Caki2 (cell line): ENCODE measurements at regions not wholly inside any gene's neighbourhood (a gene's known extent, or its start where the extent isn't known, plus 50 kb on each side); places are given as distances from the start of the nearest gene placed in this dataset.
A peak's percentile ranks its signal among the peaks of the same experiment; 100 is the strongest.
"Not testable (repeated sequence)": the region's sequence is repeated elsewhere in the genome, so short reads cannot be mapped to it uniquely, and the experiment has no call there.

ENCODE experiments used
- DNase-seq: peaks from one replicate; pipeline ENCODE4 v3.0.0-alpha.2; 2015; ENCODE audit warnings: low read depth
- in situ Hi-C: cut with HindIII; loops from 2 replicates; pipeline ENCODE4 v1.10.0; 2016; ENCODE audit warnings: low sequenced_read_pairs, low pct_unique_long_range_greater_than_20kb, mixed read lengths

DNA sequence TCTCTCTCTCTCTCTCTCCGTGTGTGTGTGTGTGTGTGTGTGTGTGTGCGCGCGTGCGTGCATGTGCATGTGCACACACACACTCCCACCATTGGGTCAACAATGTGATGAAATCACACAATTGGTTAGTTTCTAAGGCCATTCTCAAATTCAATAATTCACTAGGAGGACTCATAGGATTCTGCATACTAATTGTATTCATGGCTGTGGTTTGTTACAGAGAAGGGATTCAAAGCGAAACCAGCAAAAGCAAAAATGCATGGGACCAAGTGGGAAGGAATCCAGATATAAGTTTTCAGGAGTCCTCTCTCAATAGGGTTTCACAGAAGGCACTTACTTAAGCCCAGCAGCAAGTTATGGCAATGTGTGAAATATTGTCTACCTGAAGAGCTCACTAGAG is 515.0 kb downstream of the PYDC2 start:
- in situ Hi-C loops: no loop called here
- DNase-seq: no peak

DNA sequence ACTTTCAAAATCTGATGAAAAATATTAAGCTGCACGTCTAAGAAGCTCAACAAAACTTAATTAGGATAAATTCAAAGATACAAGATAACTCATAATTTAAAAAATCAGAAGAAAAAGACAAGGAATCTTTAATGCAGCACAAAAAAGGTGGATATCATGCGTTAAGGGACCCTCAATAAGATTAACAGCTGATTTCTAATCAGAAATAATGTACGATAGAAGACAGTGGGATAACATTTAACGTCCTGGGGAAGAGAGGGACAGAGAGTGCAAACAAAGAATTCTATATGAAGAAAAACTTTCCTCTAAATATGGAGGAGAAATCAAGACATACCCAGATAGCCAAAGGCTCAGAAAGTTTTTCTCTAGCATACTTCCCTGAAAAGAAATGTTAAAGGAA is 519.5 kb downstream of the PYDC2 start:
- in situ Hi-C loops: no loop called here
- no peak for DNase-seq

DNA sequence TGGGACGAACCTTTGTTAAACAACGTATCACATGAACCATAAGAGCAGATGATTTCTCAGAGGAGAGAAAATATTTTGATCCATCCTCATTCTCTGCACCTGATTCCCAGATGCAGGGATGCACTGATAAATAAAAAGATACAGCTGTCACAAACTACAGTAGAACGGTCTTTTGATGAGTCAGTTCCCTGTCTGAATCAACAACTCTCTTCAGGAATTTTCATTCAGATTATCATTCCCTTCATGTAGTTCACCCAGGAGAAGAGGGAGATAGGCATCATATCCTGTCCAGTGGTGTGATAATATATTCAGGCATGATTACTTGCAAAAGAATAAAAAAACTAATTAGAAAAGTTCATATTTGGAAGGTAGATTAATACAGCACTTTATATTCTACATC is 521.5 kb downstream of the PYDC2 start:
- in situ Hi-C loops: no loop called here
- no peak for DNase-seq

DNA sequence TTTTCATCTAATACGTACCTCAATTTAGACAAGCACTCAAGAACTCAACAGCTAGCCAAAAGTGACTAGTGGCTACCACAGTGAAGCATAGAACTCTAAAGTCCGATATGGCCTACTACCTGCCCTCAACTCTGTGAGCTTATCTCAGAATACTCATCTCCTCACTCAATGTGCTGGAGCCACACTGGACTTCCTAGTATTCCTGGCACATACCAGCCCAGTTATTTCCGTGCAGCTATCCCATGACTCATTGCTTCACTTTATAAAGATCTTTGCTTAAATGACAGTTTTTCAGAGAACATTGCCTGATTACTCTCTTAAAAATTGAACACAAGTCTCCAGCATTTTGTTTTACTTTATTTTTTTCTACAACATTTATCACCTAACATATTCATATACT is 524.7 kb downstream of the PYDC2 start:
- in situ Hi-C loops: no loop called here

DNA sequence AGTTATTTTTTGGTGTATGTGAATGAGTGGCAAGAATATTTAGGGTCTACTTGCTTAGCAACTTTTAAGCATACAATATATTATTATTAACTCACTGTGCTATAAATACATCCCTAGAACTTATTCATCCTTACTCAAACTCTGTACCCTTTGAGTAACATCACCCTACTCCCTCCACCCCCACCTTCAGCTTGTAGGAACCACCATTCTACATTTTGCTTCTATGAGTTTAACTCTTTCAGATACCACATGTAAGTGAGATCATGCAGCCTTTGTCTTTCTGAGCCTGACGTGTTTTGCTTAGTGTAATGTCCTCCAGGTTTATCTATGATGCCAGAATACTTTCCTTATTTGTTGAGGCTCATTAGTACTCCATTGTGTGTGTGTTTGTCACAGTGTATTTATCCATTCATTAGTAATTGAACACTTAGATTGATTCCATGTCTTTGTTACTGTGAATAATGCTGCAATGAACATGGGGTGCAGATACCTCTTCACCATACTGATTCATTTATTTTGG is 526.9 kb downstream of the PYDC2 start:
- in situ Hi-C loops: no loop called here
- no peak for DNase-seq

More for the DNA sequence above, 524.7 kb downstream of the PYDC2 start:
- DNase-seq: no peak

DNA sequence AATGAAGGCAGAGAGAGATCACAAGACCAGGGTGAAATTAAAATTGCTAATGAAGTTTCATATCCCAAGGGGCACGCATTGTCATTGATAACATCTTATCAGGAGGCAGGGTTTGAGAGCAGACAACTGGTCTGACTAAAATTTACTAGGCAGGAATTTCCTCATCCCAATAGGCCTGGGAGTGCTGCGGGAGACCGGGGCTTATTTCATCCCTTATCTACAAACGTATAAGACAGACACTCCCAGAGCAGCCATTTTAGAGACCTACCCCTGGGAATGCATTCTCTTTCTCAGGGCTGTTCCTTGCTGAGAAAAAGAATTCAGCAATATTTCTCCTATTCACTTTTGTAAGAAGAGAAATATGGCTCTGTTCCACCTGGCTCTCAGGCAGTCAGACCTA is 533.0 kb downstream of the PYDC2 start:
- DNase-seq, in situ Hi-C loops: not testable (repeated sequence)

DNA sequence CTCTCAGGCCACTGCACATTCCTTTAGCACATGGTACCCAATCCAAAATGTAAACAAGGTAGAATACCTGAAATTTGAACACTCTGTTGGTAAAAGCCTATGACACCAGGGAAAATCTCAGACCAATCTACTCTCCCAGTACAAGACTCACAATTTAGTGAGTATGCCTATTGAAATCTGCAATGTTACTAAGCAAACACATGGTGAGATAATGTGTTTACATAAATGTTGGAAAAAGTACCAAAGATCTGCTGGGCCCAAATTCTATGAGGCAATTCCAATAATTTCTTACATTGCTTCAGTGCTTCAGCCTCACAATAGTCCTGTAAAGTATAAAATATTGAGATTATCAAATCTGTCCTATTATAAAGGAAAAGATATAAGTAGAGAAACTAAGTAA is 536.1 kb downstream of the PYDC2 start:
- in situ Hi-C loops: no loop called here
- DNase-seq: no peak

DNA sequence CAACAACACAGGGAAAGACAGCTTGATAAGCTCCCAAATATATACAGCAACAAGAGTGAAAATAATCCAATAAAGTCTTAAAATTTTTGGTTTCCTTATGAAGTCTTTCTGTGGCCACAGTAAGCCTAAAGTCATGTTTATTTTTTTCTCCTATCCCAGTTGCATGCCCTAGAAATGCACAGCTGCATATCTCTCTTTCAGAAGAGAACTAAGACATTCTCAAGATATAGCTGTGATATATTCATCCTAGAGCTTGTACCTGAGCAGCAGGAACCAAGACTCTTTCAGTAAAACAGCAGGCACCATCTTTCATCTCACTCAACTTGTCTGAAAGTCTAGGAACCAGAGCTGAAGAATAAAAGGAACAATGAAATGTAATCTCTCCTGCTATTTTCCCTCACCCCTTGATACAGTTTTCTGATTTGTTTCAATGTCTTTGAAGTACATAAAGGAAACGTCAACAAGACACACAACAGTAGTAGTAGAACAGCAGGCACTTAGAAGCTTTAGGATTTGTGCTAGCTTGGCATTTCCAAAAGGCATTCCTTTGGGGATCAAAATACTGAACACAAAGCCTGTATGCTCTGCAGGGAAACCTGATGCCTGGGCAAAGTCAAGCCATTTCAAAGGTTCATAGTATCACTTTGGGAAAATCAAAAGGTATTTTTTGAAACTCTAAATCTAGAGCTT is 536.8 kb downstream of the PYDC2 start:
- in situ Hi-C loops: no loop called here
- no peak for DNase-seq

DNA sequence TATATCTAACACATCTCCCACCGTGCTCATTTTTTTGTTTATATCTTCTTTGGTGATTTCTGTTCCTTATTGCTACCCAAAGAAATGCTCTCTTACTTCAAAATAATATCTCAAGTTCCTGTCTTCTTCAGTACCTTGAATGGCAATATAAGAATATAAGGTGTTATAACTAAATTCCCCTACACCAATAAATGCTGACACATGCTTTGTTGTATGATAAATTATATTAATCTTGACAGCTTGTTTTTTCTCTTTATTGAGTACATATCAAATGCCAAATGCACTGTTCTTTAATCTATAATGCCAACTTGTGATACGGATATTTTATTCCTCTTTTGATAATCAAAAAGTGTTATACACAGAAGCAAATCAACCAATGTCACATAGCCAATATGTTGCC is 540.3 kb downstream of the PYDC2 start:
- no peak for DNase-seq
- in situ Hi-C loops: no loop called here

DNA sequence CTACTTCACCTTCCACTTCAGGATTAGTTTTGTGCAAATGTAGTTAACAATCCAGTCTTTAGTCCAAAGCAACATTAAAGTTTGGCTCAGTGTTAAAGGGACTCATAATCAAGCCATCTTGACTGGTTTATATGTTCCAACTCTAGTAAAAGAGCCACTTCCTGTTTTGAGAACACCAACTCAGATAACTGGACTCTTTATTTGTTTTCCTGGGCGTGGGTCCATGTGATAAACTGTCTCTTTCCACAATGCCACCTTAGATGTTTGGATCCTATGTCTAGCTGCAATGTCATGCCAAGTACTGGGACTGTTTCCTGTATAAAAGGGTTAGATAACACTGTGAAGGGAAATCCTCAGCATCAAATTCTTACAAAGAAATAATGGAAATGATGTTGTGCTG is 545.0 kb downstream of the PYDC2 start:
- DNase-seq: no peak
- in situ Hi-C loops: no loop called here

DNA sequence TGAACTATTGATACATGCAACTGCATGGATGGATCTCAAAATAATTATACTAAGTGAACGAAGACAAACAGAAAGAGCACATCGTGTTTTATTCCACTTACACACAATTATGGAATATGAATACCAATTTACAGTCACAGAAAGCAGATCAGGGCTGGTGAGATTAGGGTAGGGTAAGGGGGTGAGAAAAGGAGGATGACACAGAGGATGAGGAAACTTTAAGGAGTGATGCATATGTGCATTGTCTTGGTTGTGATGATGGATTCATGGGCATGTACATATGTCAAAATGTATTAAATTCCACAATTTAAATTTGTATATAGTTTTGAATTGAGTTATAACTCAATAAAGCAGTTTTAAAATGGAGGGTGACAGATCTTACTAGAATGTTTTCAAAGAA is 548.9 kb downstream of the PYDC2 start:
- no peak for DNase-seq
- in situ Hi-C loops: no loop called here

DNA sequence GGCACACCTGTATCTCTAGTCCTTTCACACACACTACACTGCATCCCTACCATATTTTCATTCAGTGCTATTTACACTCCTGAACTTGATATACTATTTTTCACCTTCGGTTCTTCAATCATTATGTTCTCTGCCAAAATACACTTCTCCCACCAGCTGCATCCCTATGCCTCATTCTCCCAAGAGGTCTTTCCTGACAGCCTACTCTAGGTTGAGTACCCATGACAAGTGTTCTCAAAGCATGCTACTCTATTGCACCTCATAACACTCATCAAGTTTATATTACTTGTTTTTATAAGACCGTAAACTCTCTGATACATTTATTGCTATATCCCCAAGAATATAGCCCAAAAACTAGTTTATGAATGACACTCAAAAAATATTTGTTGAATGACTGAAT is 549.5 kb downstream of the PYDC2 start:
- in situ Hi-C loops: no loop called here
- no peak for DNase-seq

DNA sequence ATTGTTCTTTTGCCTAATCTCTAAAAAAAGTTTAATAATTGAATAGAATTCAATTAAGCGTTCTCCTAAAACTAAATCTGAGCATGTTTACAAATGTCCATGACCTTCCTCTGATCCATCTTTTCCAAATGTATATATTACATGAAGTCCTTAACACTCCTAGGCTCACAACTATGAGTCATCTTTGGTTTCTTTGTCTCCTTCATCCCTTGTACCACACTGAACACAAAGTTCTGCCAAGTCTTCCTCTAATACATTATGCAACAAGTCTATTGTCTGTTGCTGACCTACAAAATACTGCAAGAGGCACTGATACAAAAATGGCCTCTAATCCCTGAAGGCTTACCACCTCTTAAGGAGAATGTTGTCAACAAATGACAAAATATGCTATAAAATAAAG is 550.2 kb downstream of the PYDC2 start:
- DNase-seq: no peak
- in situ Hi-C loops: no loop called here

DNA sequence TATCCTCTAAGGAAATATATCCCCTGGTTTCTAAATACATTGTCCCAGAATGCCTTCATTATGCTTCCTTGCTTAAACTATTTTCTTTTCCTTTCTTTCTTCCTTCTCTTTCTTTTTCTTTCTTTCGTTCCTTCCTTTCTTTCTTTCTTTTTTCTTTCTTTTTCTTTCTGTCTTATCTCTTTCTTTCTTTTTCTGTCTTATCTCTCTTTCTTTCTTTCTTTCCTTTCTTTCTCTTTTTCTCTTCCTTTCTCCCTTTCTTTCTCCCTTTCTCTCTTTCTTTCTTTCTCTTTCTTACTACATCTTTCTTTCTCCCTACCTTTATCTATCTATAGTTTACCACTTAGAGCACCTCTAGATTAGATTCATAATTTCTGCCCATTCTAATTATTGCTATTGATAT is 552.1 kb downstream of the PYDC2 start:
- no peak for DNase-seq
- in situ Hi-C loops: no loop called here

DNA sequence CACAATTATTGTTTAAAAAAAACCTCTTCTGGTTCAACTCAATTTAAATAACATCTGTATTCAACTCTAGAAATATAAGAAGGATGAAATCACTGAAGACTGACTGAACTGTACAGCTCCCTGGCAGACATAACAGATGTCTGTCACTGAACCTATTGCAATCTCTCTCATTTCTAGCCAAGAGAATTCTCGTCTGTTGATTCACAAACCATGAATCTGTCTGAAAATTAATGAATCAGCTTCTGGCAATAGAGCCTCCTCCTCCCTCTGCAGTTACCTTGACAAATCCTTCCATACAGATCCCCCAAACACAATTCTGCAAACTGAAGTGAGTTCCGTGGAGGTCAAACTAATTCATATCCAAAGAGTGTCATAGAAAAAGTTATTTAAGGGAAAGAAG is 561.4 kb downstream of the PYDC2 start:
- DNase-seq: no peak

DNA sequence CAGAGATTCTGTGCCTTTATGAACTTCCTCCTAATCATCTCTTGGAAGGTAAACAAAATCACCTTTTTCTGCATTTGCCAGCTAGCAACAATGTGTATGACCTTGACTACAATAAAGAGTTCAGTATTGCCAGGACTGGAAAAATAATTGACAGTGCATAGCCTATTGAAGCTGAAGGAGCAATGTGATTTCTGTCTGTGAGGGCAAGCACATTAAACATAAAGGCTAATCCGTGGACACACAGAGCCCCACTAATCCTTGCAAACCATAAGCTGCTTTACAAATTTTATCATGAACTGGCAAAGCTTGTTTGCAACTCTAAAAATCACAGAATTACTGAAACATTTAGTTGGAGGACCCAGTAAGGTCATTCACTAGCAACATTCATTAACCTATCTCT is 563.8 kb downstream of the PYDC2 start:
- in situ Hi-C loops: no loop called here

More for the DNA sequence above, 561.4 kb downstream of the PYDC2 start:
- in situ Hi-C loops: no loop called here

DNA sequence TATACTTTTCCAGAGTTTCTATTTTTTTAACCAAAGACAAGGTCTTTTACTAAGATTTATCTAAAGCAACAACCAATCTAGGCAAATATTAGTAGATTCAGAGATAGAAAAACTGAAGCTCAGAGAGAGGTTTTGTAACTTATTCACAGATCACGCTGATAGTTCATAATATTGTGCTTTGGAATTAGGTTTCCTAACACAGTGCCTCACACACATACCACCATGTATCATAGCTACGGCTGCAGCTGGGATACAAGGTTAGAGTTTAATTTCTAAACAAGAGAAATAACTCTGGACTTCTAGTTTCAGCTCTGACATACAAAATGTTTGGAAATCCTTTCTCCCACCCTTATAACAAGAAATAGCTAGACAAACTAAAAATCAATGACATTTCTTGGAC is 565.7 kb downstream of the PYDC2 start:
- DNase-seq: peak; percentile 14

More for the DNA sequence above, 563.8 kb downstream of the PYDC2 start:
- no peak for DNase-seq

DNA sequence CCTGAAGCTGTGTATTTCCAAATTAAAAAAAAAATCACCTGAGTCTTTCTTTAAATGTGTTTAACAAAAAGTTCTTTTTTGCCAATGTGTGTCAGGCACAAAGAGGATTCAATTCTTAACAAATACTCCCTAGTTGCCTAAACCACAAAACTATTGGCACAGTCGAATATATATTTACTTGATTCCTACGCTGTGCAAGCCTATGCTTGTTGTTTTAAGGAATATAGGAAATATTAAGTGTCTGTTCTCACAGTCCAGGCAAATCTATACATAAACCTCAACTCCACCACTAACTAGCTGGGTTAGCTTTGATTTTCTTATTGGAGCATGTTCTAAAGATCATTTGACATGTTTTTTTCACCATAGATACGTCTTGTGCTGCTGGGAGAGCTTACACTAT is 571.0 kb downstream of the PYDC2 start:
- DNase-seq: no peak
- in situ Hi-C loops: no loop called here

More for the DNA sequence above, 565.7 kb downstream of the PYDC2 start:
- in situ Hi-C loops: no loop called here

DNA sequence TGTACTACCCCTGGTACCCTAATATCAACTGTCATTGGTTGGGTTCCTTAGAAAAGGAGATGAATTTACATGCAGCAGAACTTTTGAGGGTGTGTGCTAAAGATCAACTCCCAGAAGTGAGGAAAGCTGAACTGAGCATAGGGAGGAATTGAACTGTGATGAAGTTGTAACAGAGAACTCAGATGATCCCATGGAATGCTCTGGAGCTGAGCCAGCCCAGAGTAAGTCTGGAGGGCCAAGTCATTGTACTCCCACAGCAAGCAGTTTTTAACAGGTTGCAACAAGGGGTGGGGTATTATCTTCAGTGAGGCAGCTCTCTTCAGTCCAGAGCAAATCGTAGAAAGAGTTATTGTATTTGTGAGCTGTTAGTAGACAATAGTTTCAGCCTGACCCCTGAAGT is 572.3 kb downstream of the PYDC2 start:
- DNase-seq: no peak
- in situ Hi-C loops: no loop called here

DNA sequence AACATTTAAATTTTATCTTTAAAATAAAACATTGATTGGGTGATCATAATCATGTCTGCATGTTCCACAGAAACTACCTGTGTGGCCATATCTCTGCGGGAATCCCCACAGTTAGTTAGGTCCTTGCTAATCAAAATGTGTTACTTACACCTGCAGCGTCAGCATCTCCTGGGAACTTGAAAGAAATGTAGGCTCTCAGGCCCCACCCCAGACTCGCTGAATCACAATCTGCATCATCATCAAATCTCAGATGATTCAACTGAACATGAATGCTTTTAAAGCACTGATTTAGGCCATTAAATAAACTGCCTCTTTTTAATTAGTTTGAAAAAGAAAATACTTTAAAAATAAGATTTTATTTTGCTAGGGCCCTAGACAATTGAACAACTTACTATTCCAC is 577.8 kb downstream of the PYDC2 start:
- in situ Hi-C loops: no loop called here
- DNase-seq: peak; percentile 10
